SK-N-SH (cell line): ENCODE measurements at regions not wholly inside any gene's neighbourhood (a gene's known extent, or its start where the extent isn't known, plus 50 kb on each side); places are given as distances from the start of the nearest gene placed in this dataset.

Experiments used
- CHD2 ChIP-seq: fragments of 150-350 bp; IDR thresholded peaks from 2 replicates; pipeline ENCODE4 v1.6.1; 2018; ENCODE audit warnings: low read length; ENCODE audit not compliant: partially characterized antibody
- ELF1 ChIP-seq: IDR thresholded peaks from 2 replicates; pipeline ENCODE4 v1.4.0; 2012
- JUND ChIP-seq: IDR thresholded peaks from 2 replicates; pipeline ENCODE4 v1.4.0; 2012
- POLR2AphosphoS5 ChIP-seq: IDR thresholded peaks from 2 replicates; pipeline ENCODE4 v1.6.1; 2012; ENCODE audit warnings: low read depth, low read length
- YY1 ChIP-seq: IDR thresholded peaks from 2 replicates; pipeline ENCODE4 v1.4.0; 2012; ENCODE audit warnings: low read depth, mild to moderate bottlenecking
- TF ChIP-seq, protein P1 (sequence below): IDR thresholded peaks from 2 replicates; pipeline ENCODE4 v1.6.1; 2012; ENCODE audit warnings: mild to moderate bottlenecking, low read depth, low read length, moderate library complexity
- TF ChIP-seq, protein P2 (sequence below): fragments of 200-600 bp; sonication (generic); IDR thresholded peaks from 2 replicates; pipeline ENCODE4 v1.6.1; 2017; ENCODE audit warnings: antibody characterized with exemption, mild to moderate bottlenecking, moderate library complexity
- TF ChIP-seq, protein P3 (sequence below): IDR thresholded peaks from 2 replicates; pipeline ENCODE4 v1.4.0; 2012; ENCODE audit warnings: low read depth, borderline replicate concordance
- TF ChIP-seq, protein P4 (sequence below): fragments of 150-350 bp; IDR thresholded peaks from 2 replicates; pipeline ENCODE4 v1.6.1; 2017; ENCODE audit warnings: antibody characterized with exemption, low read length, low read depth, borderline replicate concordance

DNA sequence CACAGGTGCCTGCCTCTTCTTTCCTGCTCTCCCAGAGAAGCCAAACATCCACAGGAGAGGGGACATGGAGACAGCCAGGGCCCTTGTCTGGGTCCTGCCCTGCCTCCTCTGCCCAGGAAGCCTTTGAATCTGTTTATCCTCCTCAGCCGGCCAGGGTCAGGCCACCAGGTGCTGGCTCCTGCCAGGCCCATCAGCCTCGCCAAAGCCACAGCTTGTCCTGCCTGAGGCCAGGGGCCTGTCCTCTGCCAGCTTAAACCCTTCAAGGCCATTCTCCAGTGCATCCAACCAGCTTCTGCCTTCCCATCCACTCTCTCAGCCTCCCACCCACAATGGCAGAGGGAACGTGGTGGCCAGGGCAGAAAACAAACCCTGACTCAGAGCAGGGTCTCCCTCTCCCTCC is 254.6 kb downstream of the ANKRD60 start:
- TF ChIP-seq, protein P1, sequence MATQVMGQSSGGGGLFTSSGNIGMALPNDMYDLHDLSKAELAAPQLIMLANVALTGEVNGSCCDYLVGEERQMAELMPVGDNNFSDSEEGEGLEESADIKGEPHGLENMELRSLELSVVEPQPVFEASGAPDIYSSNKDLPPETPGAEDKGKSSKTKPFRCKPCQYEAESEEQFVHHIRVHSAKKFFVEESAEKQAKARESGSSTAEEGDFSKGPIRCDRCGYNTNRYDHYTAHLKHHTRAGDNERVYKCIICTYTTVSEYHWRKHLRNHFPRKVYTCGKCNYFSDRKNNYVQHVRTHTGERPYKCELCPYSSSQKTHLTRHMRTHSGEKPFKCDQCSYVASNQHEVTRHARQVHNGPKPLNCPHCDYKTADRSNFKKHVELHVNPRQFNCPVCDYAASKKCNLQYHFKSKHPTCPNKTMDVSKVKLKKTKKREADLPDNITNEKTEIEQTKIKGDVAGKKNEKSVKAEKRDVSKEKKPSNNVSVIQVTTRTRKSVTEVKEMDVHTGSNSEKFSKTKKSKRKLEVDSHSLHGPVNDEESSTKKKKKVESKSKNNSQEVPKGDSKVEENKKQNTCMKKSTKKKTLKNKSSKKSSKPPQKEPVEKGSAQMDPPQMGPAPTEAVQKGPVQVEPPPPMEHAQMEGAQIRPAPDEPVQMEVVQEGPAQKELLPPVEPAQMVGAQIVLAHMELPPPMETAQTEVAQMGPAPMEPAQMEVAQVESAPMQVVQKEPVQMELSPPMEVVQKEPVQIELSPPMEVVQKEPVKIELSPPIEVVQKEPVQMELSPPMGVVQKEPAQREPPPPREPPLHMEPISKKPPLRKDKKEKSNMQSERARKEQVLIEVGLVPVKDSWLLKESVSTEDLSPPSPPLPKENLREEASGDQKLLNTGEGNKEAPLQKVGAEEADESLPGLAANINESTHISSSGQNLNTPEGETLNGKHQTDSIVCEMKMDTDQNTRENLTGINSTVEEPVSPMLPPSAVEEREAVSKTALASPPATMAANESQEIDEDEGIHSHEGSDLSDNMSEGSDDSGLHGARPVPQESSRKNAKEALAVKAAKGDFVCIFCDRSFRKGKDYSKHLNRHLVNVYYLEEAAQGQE: no peak
- TF ChIP-seq, protein P2, sequence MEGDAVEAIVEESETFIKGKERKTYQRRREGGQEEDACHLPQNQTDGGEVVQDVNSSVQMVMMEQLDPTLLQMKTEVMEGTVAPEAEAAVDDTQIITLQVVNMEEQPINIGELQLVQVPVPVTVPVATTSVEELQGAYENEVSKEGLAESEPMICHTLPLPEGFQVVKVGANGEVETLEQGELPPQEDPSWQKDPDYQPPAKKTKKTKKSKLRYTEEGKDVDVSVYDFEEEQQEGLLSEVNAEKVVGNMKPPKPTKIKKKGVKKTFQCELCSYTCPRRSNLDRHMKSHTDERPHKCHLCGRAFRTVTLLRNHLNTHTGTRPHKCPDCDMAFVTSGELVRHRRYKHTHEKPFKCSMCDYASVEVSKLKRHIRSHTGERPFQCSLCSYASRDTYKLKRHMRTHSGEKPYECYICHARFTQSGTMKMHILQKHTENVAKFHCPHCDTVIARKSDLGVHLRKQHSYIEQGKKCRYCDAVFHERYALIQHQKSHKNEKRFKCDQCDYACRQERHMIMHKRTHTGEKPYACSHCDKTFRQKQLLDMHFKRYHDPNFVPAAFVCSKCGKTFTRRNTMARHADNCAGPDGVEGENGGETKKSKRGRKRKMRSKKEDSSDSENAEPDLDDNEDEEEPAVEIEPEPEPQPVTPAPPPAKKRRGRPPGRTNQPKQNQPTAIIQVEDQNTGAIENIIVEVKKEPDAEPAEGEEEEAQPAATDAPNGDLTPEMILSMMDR: no peak
- TF ChIP-seq, protein P3, sequence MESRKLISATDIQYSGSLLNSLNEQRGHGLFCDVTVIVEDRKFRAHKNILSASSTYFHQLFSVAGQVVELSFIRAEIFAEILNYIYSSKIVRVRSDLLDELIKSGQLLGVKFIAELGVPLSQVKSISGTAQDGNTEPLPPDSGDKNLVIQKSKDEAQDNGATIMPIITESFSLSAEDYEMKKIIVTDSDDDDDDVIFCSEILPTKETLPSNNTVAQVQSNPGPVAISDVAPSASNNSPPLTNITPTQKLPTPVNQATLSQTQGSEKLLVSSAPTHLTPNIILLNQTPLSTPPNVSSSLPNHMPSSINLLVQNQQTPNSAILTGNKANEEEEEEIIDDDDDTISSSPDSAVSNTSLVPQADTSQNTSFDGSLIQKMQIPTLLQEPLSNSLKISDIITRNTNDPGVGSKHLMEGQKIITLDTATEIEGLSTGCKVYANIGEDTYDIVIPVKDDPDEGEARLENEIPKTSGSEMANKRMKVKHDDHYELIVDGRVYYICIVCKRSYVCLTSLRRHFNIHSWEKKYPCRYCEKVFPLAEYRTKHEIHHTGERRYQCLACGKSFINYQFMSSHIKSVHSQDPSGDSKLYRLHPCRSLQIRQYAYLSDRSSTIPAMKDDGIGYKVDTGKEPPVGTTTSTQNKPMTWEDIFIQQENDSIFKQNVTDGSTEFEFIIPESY: no peak
- TF ChIP-seq CHD2: no peak
- TF ChIP-seq, protein P4, sequence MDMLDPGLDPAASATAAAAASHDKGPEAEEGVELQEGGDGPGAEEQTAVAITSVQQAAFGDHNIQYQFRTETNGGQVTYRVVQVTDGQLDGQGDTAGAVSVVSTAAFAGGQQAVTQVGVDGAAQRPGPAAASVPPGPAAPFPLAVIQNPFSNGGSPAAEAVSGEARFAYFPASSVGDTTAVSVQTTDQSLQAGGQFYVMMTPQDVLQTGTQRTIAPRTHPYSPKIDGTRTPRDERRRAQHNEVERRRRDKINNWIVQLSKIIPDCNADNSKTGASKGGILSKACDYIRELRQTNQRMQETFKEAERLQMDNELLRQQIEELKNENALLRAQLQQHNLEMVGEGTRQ: no peak
- no peak for TF ChIP-seq ELF1
- no peak for TF ChIP-seq YY1
- no peak for TF ChIP-seq JUND
- TF ChIP-seq POLR2AphosphoS5: no peak
